H1 (cell line): ENCODE measurements at regions not wholly inside any gene's neighbourhood (a gene's known extent, or its start where the extent isn't known, plus 50 kb on each side); places are given as distances from the start of the nearest gene placed in this dataset.

Experiments
- CTCF ChIA-PET: fragments of 300-600 bp; sonication (Branson Sonifier 250); formaldehyde crosslinking; loops from one replicate; lab custom pipeline; 2021; ENCODE audit not compliant: partially characterized antibody; lab: Charles Lee
- POLR2A ChIA-PET: fragments of 300-600 bp; sonication (Branson Sonifier 250); formaldehyde crosslinking; loops from one replicate; lab custom pipeline; 2021; ENCODE audit warnings: inconsistent platforms; ENCODE audit not compliant: partially characterized antibody; lab: Charles Lee
- DNase-seq, 2 experiments: peaks; one replicate each; pipeline versions ENCODE4 v3.0.0 to v3.0.0-alpha.2; 2010 to 2022; ENCODE audit warnings: low spot score in 2 of 2, low read depth in 1 of 2, mixed read lengths in 1 of 2
- FAIRE-seq: peaks from 2 replicates; lab custom pipeline; 2011; peaks lifted over from hg19 to GRCh38; lab: Jason Lieb, UNC
- H2AFZ ChIP-seq: 2 replicates; pipeline ENCODE4 v1.8.1; 2012; ENCODE audit warnings: low read length, inconsistent platforms
- H2AK5ac ChIP-seq: 2 replicates; pipeline ENCODE4 v1.6.1; 2013; ENCODE audit warnings: low read depth, low read length
- H2BK120ac ChIP-seq: replicated peaks from 2 replicates; pipeline ENCODE3; 2013; ENCODE audit warnings: low read depth, low read length, inconsistent platforms
- H2BK12ac ChIP-seq: 2 replicates; pipeline ENCODE4 v1.6.1; 2013; ENCODE audit warnings: low read depth, low read length
- H2BK15ac ChIP-seq: 2 replicates; pipeline ENCODE4 v1.6.1; 2013; ENCODE audit warnings: low read length
- H2BK20ac ChIP-seq: 2 replicates; pipeline ENCODE4 v1.6.1; 2013; ENCODE audit warnings: low read length
- H2BK5ac ChIP-seq: 2 replicates; pipeline ENCODE4 v1.6.1; 2013; ENCODE audit warnings: low read depth, low read length
- H3K14ac ChIP-seq: 2 replicates; pipeline ENCODE4 v1.6.1; 2013; ENCODE audit warnings: inconsistent platforms; ENCODE audit not compliant: insufficient read length
- H3K18ac ChIP-seq: 2 replicates; pipeline ENCODE4 v1.6.1; 2013; ENCODE audit warnings: low read length; ENCODE audit errors: extremely low read depth
- H3K23ac ChIP-seq: 2 replicates; pipeline ENCODE4 v1.6.1; 2013; ENCODE audit warnings: inconsistent platforms; ENCODE audit not compliant: insufficient read length
- H3K23me2 ChIP-seq: 2 replicates; pipeline ENCODE4 v1.6.1; 2013; ENCODE audit warnings: low read depth, low read length
- H3K27ac ChIP-seq: 2 replicates; pipeline ENCODE4 v1.6.1; 2011; ENCODE audit warnings: low read depth, low read length, inconsistent platforms
- H3K27me3 ChIP-seq, 4 experiments: replicated peaks in 1 of 4; 1 replicate in 1 of 4; 2 replicates in 3 of 4; pipeline versions ENCODE4 v1.6.1 to v1.8.1; 2011 to 2013; ENCODE audit warnings: low read length in 3 of 4, mild to moderate bottlenecking in 3 of 4, inconsistent platforms in 2 of 4, mixed read lengths in 2 of 4, moderate library complexity in 1 of 4; ENCODE audit not compliant: control insufficient read depth in 3 of 4, insufficient read depth in 3 of 4; ENCODE audit errors: extremely low read depth in 1 of 4
- H3K36me3 ChIP-seq, 4 experiments: 2 replicates each; pipeline versions ENCODE4 v1.6.1 to v1.8.1; 2011 to 2013; ENCODE audit warnings: mild to moderate bottlenecking in 4 of 4, low read length in 3 of 4, moderate library complexity in 2 of 4, control low read depth in 1 of 4, inconsistent platforms in 1 of 4; ENCODE audit not compliant: insufficient read depth in 4 of 4, control insufficient read depth in 2 of 4
- H3K4ac ChIP-seq: replicated peaks from 2 replicates; pipeline ENCODE3; 2013; ENCODE audit warnings: low read length, low read depth, mixed read lengths, inconsistent platforms; ENCODE audit not compliant: insufficient read length
- H3K4me1 ChIP-seq, 4 experiments: replicated peaks in 1 of 4; 1 replicate in 1 of 4; 2 replicates in 3 of 4; pipeline versions ENCODE4 v1.6.1 to v1.8.1; 2011 to 2013; ENCODE audit warnings: low read length in 3 of 4, inconsistent platforms in 2 of 4, mixed read lengths in 1 of 4; ENCODE audit not compliant: insufficient read depth in 4 of 4, control insufficient read depth in 3 of 4
- H3K4me2 ChIP-seq, 2 experiments: 2 replicates each; pipeline versions ENCODE4 v1.6.1 to v1.8.1; 2011 to 2013; ENCODE audit warnings: low read depth in 2 of 2, low read length in 2 of 2, control low read depth in 1 of 2, inconsistent platforms in 1 of 2, mild to moderate bottlenecking in 1 of 2; ENCODE audit not compliant: insufficient read depth in 1 of 2
- H3K4me3 ChIP-seq, 4 experiments: fragments of 200-600, 300-600 bp in 1 of 4; sonication (generic), shearing (Covaris generic), sonication (Bioruptor Twin) in 1 of 4; 2 replicates each; pipeline versions ENCODE4 v1.5.1 to v1.8.1; 2011 to 2016; ENCODE audit warnings: low read length in 4 of 4, low read depth in 3 of 4, control low read depth in 2 of 4, inconsistent platforms in 2 of 4, mild to moderate bottlenecking in 2 of 4, mixed read lengths in 1 of 4, moderate library complexity in 1 of 4; ENCODE audit not compliant: insufficient read depth in 2 of 4; ENCODE audit errors: extremely low read depth in 1 of 4
- H3K56ac ChIP-seq: replicated peaks from 2 replicates; pipeline ENCODE3; 2013; ENCODE audit warnings: low read depth, mild to moderate bottlenecking, mixed read lengths, low read length, inconsistent platforms; ENCODE audit not compliant: insufficient read length
- H3K79me1 ChIP-seq: 2 replicates; pipeline ENCODE4 v1.6.1; 2013; ENCODE audit warnings: low read depth, low read length, control low read depth
- H3K79me2 ChIP-seq, 2 experiments: 2 replicates each; pipeline versions ENCODE4 v1.6.1 to v1.8.1; 2012 to 2013; ENCODE audit warnings: low read length in 2 of 2, mild to moderate bottlenecking in 2 of 2, inconsistent platforms in 1 of 2; ENCODE audit not compliant: insufficient read depth in 2 of 2, control insufficient read depth in 1 of 2
- H3K9ac ChIP-seq, 4 experiments: replicated peaks in 1 of 4; 1 replicate in 1 of 4; 2 replicates in 3 of 4; pipeline versions ENCODE4 v1.6.1 to v1.8.1; 2011 to 2013; ENCODE audit warnings: low read depth in 3 of 4, low read length in 3 of 4, control low read depth in 2 of 4, mild to moderate bottlenecking in 2 of 4, moderate library complexity in 2 of 4, inconsistent platforms in 1 of 4; ENCODE audit errors: extremely low read depth in 1 of 4
- H3K9me3 ChIP-seq, 2 experiments: 2 replicates each; pipeline versions ENCODE4 v1.6.1 to v1.8.1; 2012 to 2013; ENCODE audit warnings: mild to moderate bottlenecking in 2 of 2, moderate library complexity in 2 of 2, control low read depth in 1 of 2, inconsistent platforms in 1 of 2, low read depth in 1 of 2, low read length in 1 of 2, mixed read lengths in 1 of 2; ENCODE audit not compliant: insufficient read depth in 2 of 2
- H4K20me1 ChIP-seq, 2 experiments: replicated peaks in 1 of 2; 2 replicates each; pipeline versions ENCODE3 to v1.8.1; 2011 to 2013; ENCODE audit warnings: inconsistent platforms in 2 of 2, low read length in 2 of 2, mild to moderate bottlenecking in 1 of 2; ENCODE audit not compliant: insufficient read depth in 2 of 2, control insufficient read depth in 1 of 2
- H4K5ac ChIP-seq: 2 replicates; pipeline ENCODE4 v1.6.1; 2013; ENCODE audit warnings: low read length, low read depth, mixed read lengths, inconsistent platforms; ENCODE audit not compliant: insufficient read length
- H4K8ac ChIP-seq: 2 replicates; pipeline ENCODE4 v1.8.0; 2013; ENCODE audit warnings: mild to moderate bottlenecking, moderate library complexity, low read length, inconsistent platforms; ENCODE audit not compliant: insufficient read depth; ENCODE audit errors: extremely low read depth
- H4K91ac ChIP-seq: replicated peaks from 2 replicates; pipeline ENCODE3; 2013; ENCODE audit warnings: low read length, mixed read lengths, inconsistent platforms; ENCODE audit not compliant: insufficient read length
- BACH1 ChIP-seq: IDR thresholded peaks from 2 replicates; pipeline ENCODE4 v1.6.1; 2012; ENCODE audit warnings: low read length, improper control_type of control experiment
- CREB1 ChIP-seq: IDR thresholded peaks from 2 replicates; pipeline ENCODE4 v1.6.1; 2012; ENCODE audit warnings: inconsistent platforms
- EP300 ChIP-seq, 2 experiments: IDR thresholded peaks; 1 replicate in 1 of 2; 2 replicates in 1 of 2; pipeline ENCODE4 v1.6.1; 2011 to 2012; ENCODE audit warnings: low read depth in 2 of 2, low read length in 2 of 2, mild to moderate bottlenecking in 2 of 2, borderline replicate concordance in 1 of 2, inconsistent platforms in 1 of 2, moderate library complexity in 1 of 2
- EZH2 ChIP-seq: fragments of 200-600 bp; sonication (generic); IDR thresholded peaks from 2 replicates; pipeline ENCODE4 v1.7.1; 2012; ENCODE audit warnings: low read depth, mild to moderate bottlenecking, moderate library complexity, low read length, inconsistent platforms; ENCODE audit not compliant: severe bottlenecking
- KDM4A ChIP-seq: IDR thresholded peaks from one replicate; pipeline ENCODE4 v1.7.1; 2012; ENCODE audit warnings: low read depth, mild to moderate bottlenecking, moderate library complexity, low read length, inconsistent platforms; ENCODE audit not compliant: severe bottlenecking
- MAFK ChIP-seq: IDR thresholded peaks from 2 replicates; pipeline ENCODE4 v1.6.1; 2012; ENCODE audit warnings: low read depth, mild to moderate bottlenecking, improper control_type of control experiment, low read length
- RNF2 ChIP-seq: fragments of 200-900, 300-1000 bp; sonication (generic); IDR thresholded peaks from 2 replicates; pipeline ENCODE4 v1.7.1; 2016; ENCODE audit warnings: borderline replicate concordance, low read depth, mild to moderate bottlenecking, antibody characterized with exemption, low read length; ENCODE audit not compliant: poor library complexity, severe bottlenecking; ENCODE audit errors: missing control alignments
- SIN3A ChIP-seq, 2 experiments: IDR thresholded peaks in 1 of 2; conservative IDR thresholded peaks in 1 of 2; 2 replicates each; pipeline ENCODE4 v1.6.1; 2011 to 2012; ENCODE audit warnings: low read length in 2 of 2, improper control_type of control experiment in 1 of 2, low read depth in 1 of 2, mild to moderate bottlenecking in 1 of 2
- SIRT6 ChIP-seq: IDR thresholded peaks from one replicate; pipeline ENCODE4 v1.7.1; 2012; ENCODE audit warnings: low read length, inconsistent platforms
- SUZ12 ChIP-seq: fragments of 200-600 bp; sonication (generic); IDR thresholded peaks from 2 replicates; pipeline ENCODE4 v1.6.1; 2012; ENCODE audit warnings: mild to moderate bottlenecking, inconsistent platforms, low read length, moderate library complexity, mixed read lengths
- TBP ChIP-seq: IDR thresholded peaks from 2 replicates; pipeline ENCODE4 v1.6.1; 2011; ENCODE audit warnings: low read depth, low read length, improper control_type of control experiment
- TEAD4 ChIP-seq: IDR thresholded peaks from 2 replicates; pipeline ENCODE4 v1.6.1; 2012; ENCODE audit warnings: low read depth, low read length, inconsistent platforms, mixed read lengths
- whole genome bisulfite sequencing, 2 experiments: shearing (Covaris generic) in 1 of 2; methylation state at CpG; one replicate each; pipeline versions ENCODE4 v1.1.6 to v1.1.7; 2013 to 2015; ENCODE audit warnings: low lambda C conversion rate in 2 of 2, mixed read lengths in 2 of 2, inconsistent platforms in 1 of 2, low coverage in 1 of 2, missing lambda C conversion rate in 1 of 2; ENCODE audit not compliant: insufficient replicate concordance in 2 of 2, insufficient coverage in 1 of 2, insufficient read length in 1 of 2; ENCODE audit errors: extremely low coverage in 1 of 2, missing lambda C conversion rate in 1 of 2; 5-methylcytosine and 5-hydroxymethylcytosine counted together

GRCh38 chr3:163468531-163469335, 1609.6 kb downstream of the SI start:
- H3K4me2 ChIP-seq, result no peak overlapping the region
- ChIA-PET CTCF (interaction anchor here (0.7 kb wide), 1 partner anchor 289 kb away, joined by 3 read pairs; no protein-coding TSS in a partner anchor), POLR2A (no interaction called here)
- no peak overlapping the region for H4K5ac ChIP-seq
- WGBS, 2 experiments, result 87% methylated on average over 4 of the region's 4 CpGs; no CpG with 5 or more reads in 1 of the 2 experiments
- no peaks in the 10 kb centered on the region for H3K36me3 ChIP-seq
- H3K56ac ChIP-seq, result no peak overlapping the region
- no peak overlapping the region for H2BK5ac ChIP-seq
- no peak overlapping the region for H2AK5ac ChIP-seq
- H3K9me3 ChIP-seq, result no peaks in the 10 kb centered on the region
- H3K4me3 ChIP-seq, result no peak overlapping the region
- TF ChIP-seq TBP (no peak), RNF2 (no peak), SUZ12 (no peak), CREB1 (no peak), EP300 (IDR thresholded peaks at IDR 0.05; ENCODE audit: borderline replicate concordance in 1 of 2, low read depth in 2 of 2, low read length in 2 of 2) (no peak), SIRT6 (no peak), BACH1 (no peak), MAFK (no peak), SIN3A (conservative IDR thresholded peaks at IDR 0.05 in 1 of 2, IDR thresholded peaks at IDR 0.05 in 1 of 2; ENCODE audit: low read depth in 1 of 2, low read length in 2 of 2) (no peak), EZH2 (no peak), KDM4A (no peak), TEAD4 (no peak)
- H3K18ac ChIP-seq, result no peak overlapping the region
- H2AFZ ChIP-seq, result no peak overlapping the region
- H2BK12ac ChIP-seq, result no peak overlapping the region
- H4K8ac ChIP-seq, result no peak overlapping the region
- H2BK15ac ChIP-seq, result no peak overlapping the region
- H3K79me2 ChIP-seq, result no peaks in the 10 kb centered on the region
- no peak overlapping the region for H3K23ac ChIP-seq
- DNase-seq (no peak), FAIRE-seq (no peak)
- no peaks in the 10 kb centered on the region for H4K20me1 ChIP-seq
- H3K9ac ChIP-seq, result no peak overlapping the region
- no peak overlapping the region for H3K4ac ChIP-seq
- H4K91ac ChIP-seq, result no peak overlapping the region
- H3K79me1 ChIP-seq, result no peaks in the 10 kb centered on the region
- H3K27me3 ChIP-seq, result no peaks in the 10 kb centered on the region
- no peaks in the 10 kb centered on the region for H3K23me2 ChIP-seq
- no peak overlapping the region for H2BK120ac ChIP-seq
- H3K14ac ChIP-seq, result no peak overlapping the region
- no peak overlapping the region for H2BK20ac ChIP-seq
- H3K4me1 ChIP-seq, result no peaks in the 10 kb centered on the region
- H3K27ac ChIP-seq, result no peak overlapping the region
